ENCODE measurements at regions not wholly inside any gene's neighbourhood (a gene's known extent, or its start where the extent isn't known, plus 50 kb on each side); places are given as distances from the start of the nearest gene placed in this dataset.

DNA sequence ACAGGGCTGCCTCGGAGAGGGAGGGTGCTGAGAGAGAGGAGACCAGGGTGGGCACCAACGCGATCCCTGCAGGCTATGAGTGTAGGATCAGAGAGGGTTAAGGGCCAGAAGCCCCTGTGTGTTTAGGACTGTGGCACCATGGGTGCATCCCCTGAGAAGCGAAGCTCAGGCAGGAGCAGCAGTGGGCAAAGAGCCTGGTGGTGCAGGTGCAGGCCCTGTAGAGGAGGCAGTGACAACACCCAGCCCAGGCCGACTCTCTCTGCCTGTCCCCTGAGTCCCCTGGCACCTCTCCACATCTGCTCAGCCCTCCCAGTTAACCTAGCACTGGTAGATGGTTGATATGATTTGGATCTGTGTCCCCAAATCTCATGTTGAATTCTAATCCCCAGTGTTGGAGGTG lies 139.8 kb downstream of the RNF152 start:
- Mint-ChIP-seq H3K27me3 (ENCODE audit: low read depth) (no peaks in the 10 kb centered on the region; the same call in 1 of the 2 replicates), H3K36me3 (ENCODE audit: insufficient read depth in 1 of 3, low read depth in 3 of 3) (no peaks in the 10 kb centered on the region), H3K9me3 (no peaks in the 10 kb centered on the region), H3K4me3 (no peak overlapping the region), H3K4me1 (peaks cover 5 to 20% of the 10 kb centered on the region in 2 experiments), H3K27ac (peak overlapping the region in 1 of 3 experiments; percentile 64; a peak in 1 of 7 replicates)
- Histone ChIP-seq H3K14ac (ENCODE audit: insufficient read depth, low read length) (0 out of 2 replicates have a peak overlapping the region, but pooled peaks have one; percentile 49), H2BK15ac (ENCODE audit: low read depth, low read length) (no peak overlapping the region), H2AK5ac (ENCODE audit: insufficient read length, low read length) (no peak overlapping the region), H2BK120ac (ENCODE audit: low read depth, low read length, poor library complexity, severe bottlenecking) (no peak overlapping the region), H4K8ac (replicated peaks; ENCODE audit: insufficient read length, low read depth, low read length) (no peak overlapping the region), H3K9ac (ENCODE audit: extremely low read depth, insufficient read length, low read length) (no peak overlapping the region), H2BK5ac (ENCODE audit: insufficient read length, low read length) (no peak overlapping the region), H3K4me2 (ENCODE audit: insufficient read depth, insufficient read length, low read length) (no peak overlapping the region), H4K20me1 (ENCODE audit: control insufficient read depth, insufficient read depth, insufficient read length) (no peaks in the 10 kb centered on the region), H2BK12ac (ENCODE audit: insufficient read length, low read depth, low read length) (no peak overlapping the region), H3T11ph (ENCODE audit: low read length) (no peak overlapping the region), H3K23me2 (ENCODE audit: insufficient read length, low read depth, low read length, poor library complexity, severe bottlenecking) (no peaks in the 10 kb centered on the region), H3K4ac (ENCODE audit: low read depth, low read length) (no peak overlapping the region), H3K18ac (ENCODE audit: insufficient read length, low read depth, low read length) (no peak overlapping the region), H4K91ac (ENCODE audit: insufficient read length, low read depth, low read length) (no peak overlapping the region), H3K79me2 (ENCODE audit: insufficient read depth, low read length) (no peaks in the 10 kb centered on the region), H3K9me3 (ENCODE audit: control insufficient read depth, low read depth, low read length) (no peaks in the 10 kb centered on the region), H3K56ac (ENCODE audit: insufficient read length, low read depth, low read length) (no peak overlapping the region), H3K79me1 (ENCODE audit: insufficient read depth, low read depth, low read length, poor library complexity, severe bottlenecking) (no peaks in the 10 kb centered on the region), H3K4me1 (ENCODE audit: insufficient read depth, low read length) (peaks cover 2% of the 10 kb centered on the region; the same call in 1 of the 2 replicates), H2BK20ac (ENCODE audit: low read depth, low read length, poor library complexity, severe bottlenecking) (no peak overlapping the region), H4K5ac (ENCODE audit: insufficient read length, low read depth, low read length) (no peak overlapping the region), H3K23ac (ENCODE audit: insufficient read length, low read depth, low read length) (no peak overlapping the region), H3K27me3 (ENCODE audit: insufficient read depth, low read length) (no peaks in the 10 kb centered on the region), H2AFZ (ENCODE audit: low read length) (no peak overlapping the region), H3K27ac (ENCODE audit: insufficient read length, low read depth, low read length) (no peak overlapping the region)
- WGBS (ENCODE audit: extremely low coverage, insufficient read length, low lambda C conversion rate), result no CpG with 5 or more reads among the region's 5 CpGs
- DNase-seq, result no peak
- no peak for TF ChIP-seq CTCF (conservative IDR thresholded peaks at IDR 0.05)
